SK-N-SH treated with all-trans-retinoic acid at 6 μM for 48 hours (cell line): ENCODE measurements at regions not wholly inside any gene's neighbourhood (a gene's known extent, or its start where the extent isn't known, plus 50 kb on each side); places are given as distances from the start of the nearest gene placed in this dataset.

Experiments used
- ATAC-seq: fragments of 200-7000 bp; cut with Tn5 transposase; 3 replicates; pipeline ENCODE4 v1.9.1; 2020; ENCODE audit warnings: mild to moderate bottlenecking, moderate library complexity
- ARNTL ChIP-seq: fragments of 450-650 bp; formaldehyde crosslinking; IDR thresholded peaks from 2 replicates; pipeline ENCODE4 v1.5.0; 2020; ENCODE audit warnings: low read depth, mild to moderate bottlenecking, moderate library complexity, borderline replicate concordance
- BACH2 ChIP-seq: fragments of 250-450 bp; sonication (Bioruptor Pico); IDR thresholded peaks from 2 replicates; pipeline ENCODE4 v1.9.0; 2021; ENCODE audit warnings: mild to moderate bottlenecking, borderline replicate concordance
- CSDC2 ChIP-seq: fragments of 250-450 bp; sonication (Bioruptor Pico); IDR thresholded peaks from 2 replicates; pipeline ENCODE4 v1.5.0; 2020; ENCODE audit warnings: mild to moderate bottlenecking, moderate library complexity
- ESRRG ChIP-seq: fragments of 250-450 bp; sonication (Bioruptor Pico); IDR thresholded peaks from 2 replicates; pipeline ENCODE4 v1.6.1; 2021; ENCODE audit warnings: mild to moderate bottlenecking
- ISL1 ChIP-seq: fragments of 250-450 bp; sonication (Bioruptor Pico); IDR thresholded peaks from 2 replicates; pipeline ENCODE4 v2.1.2; 2022; ENCODE audit warnings: mild to moderate bottlenecking, moderate library complexity
- OSR1 ChIP-seq: fragments of 250-450 bp; sonication (Bioruptor Pico); IDR thresholded peaks from 2 replicates; pipeline ENCODE4 v1.8.0; 2022; ENCODE audit warnings: moderate library complexity, mild to moderate bottlenecking, inconsistent platforms
- PPARA ChIP-seq: fragments of 250-450 bp; sonication (Bioruptor Pico); IDR thresholded peaks from 2 replicates; pipeline ENCODE4 v1.5.0; 2020; ENCODE audit warnings: mild to moderate bottlenecking, borderline replicate concordance
- RARB ChIP-seq: fragments of 250-450 bp; sonication (Bioruptor Pico); IDR thresholded peaks from 2 replicates; pipeline ENCODE4 v1.8.0; 2021; ENCODE audit warnings: mild to moderate bottlenecking, moderate library complexity
- SNAI2 ChIP-seq: fragments of 250-450 bp; sonication (Bioruptor Pico); IDR thresholded peaks from 2 replicates; pipeline ENCODE4 v1.5.0; 2020; ENCODE audit warnings: mild to moderate bottlenecking, moderate library complexity
- TCF4 ChIP-seq: fragments of 250-450 bp; sonication (Bioruptor Pico); IDR thresholded peaks from 2 replicates; pipeline ENCODE4 v1.8.0; 2021; ENCODE audit warnings: mild to moderate bottlenecking, moderate library complexity, borderline replicate concordance
- ZC3H10 ChIP-seq: fragments of 250-450 bp; sonication (Bioruptor Pico); IDR thresholded peaks from 2 replicates; pipeline ENCODE4 v1.5.1; 2021; ENCODE audit warnings: mild to moderate bottlenecking, moderate library complexity
- ZNF8 ChIP-seq: fragments of 450-650 bp; formaldehyde crosslinking; IDR thresholded peaks from 2 replicates; pipeline ENCODE4 v1.5.0; 2020; ENCODE audit warnings: mild to moderate bottlenecking, moderate library complexity
- TF ChIP-seq, protein P1 (sequence below): fragments of 250-450 bp; sonication (Bioruptor Pico); IDR thresholded peaks from 2 replicates; pipeline ENCODE4 v1.5.1; 2020; ENCODE audit warnings: low read depth, mild to moderate bottlenecking, moderate library complexity
- TF ChIP-seq, protein P2 (sequence below): fragments of 250-450 bp; sonication (Bioruptor Pico); IDR thresholded peaks from 2 replicates; pipeline ENCODE4 v1.5.0; 2020; ENCODE audit warnings: mild to moderate bottlenecking, moderate library complexity
- TF ChIP-seq, protein P3 (sequence below): fragments of 250-450 bp; sonication (Bioruptor Pico); IDR thresholded peaks from 2 replicates; pipeline ENCODE4 v1.8.0; 2021; ENCODE audit warnings: low read depth, mild to moderate bottlenecking, moderate library complexity, borderline replicate concordance
- TF ChIP-seq, protein P4 (sequence below): fragments of 250-450 bp; sonication (Bioruptor Pico); IDR thresholded peaks from 2 replicates; pipeline ENCODE4 v1.8.0; 2020; ENCODE audit warnings: mild to moderate bottlenecking, moderate library complexity, borderline replicate concordance
- TF ChIP-seq, protein P5 (sequence below): fragments of 250-450 bp; sonication (Bioruptor Pico); IDR thresholded peaks from 2 replicates; pipeline ENCODE4 v1.5.1; 2021; ENCODE audit warnings: mild to moderate bottlenecking, moderate library complexity

DNA sequence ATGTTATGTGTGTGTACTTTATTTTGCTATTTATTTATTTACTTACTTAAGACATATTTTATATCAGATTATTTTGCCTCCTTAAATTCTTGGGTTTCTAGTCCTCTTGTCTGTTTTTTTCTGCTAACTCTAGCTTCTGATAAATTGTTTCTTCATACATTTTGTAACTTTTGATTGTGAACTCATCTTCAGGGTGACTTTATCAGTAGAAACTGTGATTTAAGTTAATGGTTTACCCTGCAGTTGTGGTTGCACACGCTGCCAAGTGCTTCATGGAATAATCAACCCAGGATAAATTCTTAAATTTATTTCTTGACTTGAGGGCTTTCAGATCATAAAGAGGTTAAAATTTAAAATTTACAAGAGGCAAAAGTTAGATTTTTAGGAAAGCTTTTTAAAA, 173.3 kb downstream of the CENPW start (continued):
- TF ChIP-seq, protein P1, sequence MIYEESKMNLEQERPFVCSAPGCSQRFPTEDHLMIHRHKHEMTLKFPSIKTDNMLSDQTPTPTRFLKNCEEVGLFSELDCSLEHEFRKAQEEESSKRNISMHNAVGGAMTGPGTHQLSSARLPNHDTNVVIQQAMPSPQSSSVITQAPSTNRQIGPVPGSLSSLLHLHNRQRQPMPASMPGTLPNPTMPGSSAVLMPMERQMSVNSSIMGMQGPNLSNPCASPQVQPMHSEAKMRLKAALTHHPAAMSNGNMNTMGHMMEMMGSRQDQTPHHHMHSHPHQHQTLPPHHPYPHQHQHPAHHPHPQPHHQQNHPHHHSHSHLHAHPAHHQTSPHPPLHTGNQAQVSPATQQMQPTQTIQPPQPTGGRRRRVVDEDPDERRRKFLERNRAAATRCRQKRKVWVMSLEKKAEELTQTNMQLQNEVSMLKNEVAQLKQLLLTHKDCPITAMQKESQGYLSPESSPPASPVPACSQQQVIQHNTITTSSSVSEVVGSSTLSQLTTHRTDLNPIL (CRISPR knock-in tag): no peak
- TF ChIP-seq PPARA (no peak), ZC3H10 (CRISPR knock-in tag) (no peak), ARNTL (CRISPR knock-in tag) (no peak), ESRRG (no peak)

DNA sequence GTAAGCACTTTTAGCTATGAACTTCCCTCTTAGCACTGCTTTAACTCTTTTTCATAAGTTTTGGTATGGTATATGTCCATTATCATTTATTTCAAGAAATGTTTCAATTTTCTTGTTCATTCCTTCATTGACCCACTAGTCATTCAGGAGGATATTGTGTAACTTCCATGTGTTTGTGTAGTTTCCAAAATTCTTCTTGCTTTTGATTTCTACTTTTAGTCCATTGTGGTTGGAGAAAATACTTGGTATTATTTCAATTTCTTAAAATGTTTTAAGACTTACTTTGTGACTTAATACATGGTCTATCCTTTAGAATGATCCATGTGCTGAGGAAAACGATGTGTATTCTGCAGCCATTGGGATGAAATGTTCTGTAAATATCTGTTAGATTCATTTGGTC, 176.5 kb downstream of the CENPW start:
- TF ChIP-seq, protein P2, sequence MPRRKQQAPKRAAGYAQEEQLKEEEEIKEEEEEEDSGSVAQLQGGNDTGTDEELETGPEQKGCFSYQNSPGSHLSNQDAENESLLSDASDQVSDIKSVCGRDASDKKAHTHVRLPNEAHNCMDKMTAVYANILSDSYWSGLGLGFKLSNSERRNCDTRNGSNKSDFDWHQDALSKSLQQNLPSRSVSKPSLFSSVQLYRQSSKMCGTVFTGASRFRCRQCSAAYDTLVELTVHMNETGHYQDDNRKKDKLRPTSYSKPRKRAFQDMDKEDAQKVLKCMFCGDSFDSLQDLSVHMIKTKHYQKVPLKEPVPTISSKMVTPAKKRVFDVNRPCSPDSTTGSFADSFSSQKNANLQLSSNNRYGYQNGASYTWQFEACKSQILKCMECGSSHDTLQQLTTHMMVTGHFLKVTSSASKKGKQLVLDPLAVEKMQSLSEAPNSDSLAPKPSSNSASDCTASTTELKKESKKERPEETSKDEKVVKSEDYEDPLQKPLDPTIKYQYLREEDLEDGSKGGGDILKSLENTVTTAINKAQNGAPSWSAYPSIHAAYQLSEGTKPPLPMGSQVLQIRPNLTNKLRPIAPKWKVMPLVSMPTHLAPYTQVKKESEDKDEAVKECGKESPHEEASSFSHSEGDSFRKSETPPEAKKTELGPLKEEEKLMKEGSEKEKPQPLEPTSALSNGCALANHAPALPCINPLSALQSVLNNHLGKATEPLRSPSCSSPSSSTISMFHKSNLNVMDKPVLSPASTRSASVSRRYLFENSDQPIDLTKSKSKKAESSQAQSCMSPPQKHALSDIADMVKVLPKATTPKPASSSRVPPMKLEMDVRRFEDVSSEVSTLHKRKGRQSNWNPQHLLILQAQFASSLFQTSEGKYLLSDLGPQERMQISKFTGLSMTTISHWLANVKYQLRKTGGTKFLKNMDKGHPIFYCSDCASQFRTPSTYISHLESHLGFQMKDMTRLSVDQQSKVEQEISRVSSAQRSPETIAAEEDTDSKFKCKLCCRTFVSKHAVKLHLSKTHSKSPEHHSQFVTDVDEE (CRISPR knock-in tag): no peak
- TF ChIP-seq, protein P3, sequence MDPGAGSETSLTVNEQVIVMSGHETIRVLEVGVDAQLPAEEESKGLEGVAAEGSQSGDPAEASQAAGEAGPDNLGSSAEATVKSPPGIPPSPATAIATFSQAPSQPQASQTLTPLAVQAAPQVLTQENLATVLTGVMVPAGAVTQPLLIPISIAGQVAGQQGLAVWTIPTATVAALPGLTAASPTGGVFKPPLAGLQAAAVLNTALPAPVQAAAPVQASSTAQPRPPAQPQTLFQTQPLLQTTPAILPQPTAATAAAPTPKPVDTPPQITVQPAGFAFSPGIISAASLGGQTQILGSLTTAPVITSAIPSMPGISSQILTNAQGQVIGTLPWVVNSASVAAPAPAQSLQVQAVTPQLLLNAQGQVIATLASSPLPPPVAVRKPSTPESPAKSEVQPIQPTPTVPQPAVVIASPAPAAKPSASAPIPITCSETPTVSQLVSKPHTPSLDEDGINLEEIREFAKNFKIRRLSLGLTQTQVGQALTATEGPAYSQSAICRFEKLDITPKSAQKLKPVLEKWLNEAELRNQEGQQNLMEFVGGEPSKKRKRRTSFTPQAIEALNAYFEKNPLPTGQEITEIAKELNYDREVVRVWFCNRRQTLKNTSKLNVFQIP (CRISPR knock-in tag): no peak
- TF ChIP-seq TCF4 (CRISPR knock-in tag) (no peak), ESRRG (no peak), OSR1 (CRISPR knock-in tag) (no peak)
- TF ChIP-seq, all 23 proteins: peak for 0
- ATAC-seq: no peak

DNA sequence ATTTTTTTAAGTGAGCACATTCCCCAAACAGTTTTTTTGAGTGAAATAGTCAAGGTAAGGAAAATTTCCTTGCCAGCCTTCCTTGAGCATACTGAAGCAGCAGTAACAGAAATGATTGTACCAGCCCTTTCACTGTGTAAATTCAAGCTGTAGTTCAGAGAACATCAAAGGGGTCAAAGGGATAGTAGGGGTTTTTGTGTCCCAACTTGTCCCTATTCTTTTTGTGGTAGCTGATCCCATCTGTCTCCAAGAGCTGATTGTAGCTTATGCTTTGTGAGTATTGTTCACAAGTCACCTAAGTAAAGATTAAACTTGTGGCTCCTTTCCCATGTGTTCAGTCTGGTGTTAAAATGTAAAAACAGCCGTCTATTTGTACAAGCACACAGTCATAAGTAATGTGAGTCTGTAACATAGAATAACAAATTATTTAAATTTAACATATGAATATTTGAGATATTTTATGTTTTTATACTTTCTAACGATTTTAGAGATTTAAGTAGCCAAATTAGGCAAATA, 185.0 kb downstream of the CENPW start:
- TF ChIP-seq, protein P2 (CRISPR knock-in tag): no peak
- TF ChIP-seq RARB (CRISPR knock-in tag) (no peak), SNAI2 (CRISPR knock-in tag) (no peak), BACH2 (CRISPR knock-in tag) (no peak), CSDC2 (CRISPR knock-in tag) (no peak), ARNTL (CRISPR knock-in tag) (no peak), ZNF8 (CRISPR knock-in tag) (no peak), ISL1 (no peak)
- TF ChIP-seq, protein P3 (CRISPR knock-in tag): no peak
- TF ChIP-seq, protein P4, sequence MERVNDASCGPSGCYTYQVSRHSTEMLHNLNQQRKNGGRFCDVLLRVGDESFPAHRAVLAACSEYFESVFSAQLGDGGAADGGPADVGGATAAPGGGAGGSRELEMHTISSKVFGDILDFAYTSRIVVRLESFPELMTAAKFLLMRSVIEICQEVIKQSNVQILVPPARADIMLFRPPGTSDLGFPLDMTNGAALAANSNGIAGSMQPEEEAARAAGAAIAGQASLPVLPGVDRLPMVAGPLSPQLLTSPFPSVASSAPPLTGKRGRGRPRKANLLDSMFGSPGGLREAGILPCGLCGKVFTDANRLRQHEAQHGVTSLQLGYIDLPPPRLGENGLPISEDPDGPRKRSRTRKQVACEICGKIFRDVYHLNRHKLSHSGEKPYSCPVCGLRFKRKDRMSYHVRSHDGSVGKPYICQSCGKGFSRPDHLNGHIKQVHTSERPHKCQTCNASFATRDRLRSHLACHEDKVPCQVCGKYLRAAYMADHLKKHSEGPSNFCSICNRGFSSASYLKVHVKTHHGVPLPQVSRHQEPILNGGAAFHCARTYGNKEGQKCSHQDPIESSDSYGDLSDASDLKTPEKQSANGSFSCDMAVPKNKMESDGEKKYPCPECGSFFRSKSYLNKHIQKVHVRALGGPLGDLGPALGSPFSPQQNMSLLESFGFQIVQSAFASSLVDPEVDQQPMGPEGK (CRISPR knock-in tag): no peak
- TF ChIP-seq, protein P5, sequence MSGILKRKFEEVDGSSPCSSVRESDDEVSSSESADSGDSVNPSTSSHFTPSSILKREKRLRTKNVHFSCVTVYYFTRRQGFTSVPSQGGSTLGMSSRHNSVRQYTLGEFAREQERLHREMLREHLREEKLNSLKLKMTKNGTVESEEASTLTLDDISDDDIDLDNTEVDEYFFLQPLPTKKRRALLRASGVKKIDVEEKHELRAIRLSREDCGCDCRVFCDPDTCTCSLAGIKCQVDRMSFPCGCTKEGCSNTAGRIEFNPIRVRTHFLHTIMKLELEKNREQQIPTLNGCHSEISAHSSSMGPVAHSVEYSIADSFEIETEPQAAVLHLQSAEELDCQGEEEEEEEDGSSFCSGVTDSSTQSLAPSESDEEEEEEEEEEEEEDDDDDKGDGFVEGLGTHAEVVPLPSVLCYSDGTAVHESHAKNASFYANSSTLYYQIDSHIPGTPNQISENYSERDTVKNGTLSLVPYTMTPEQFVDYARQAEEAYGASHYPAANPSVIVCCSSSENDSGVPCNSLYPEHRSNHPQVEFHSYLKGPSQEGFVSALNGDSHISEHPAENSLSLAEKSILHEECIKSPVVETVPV (CRISPR knock-in tag): no peak
- ATAC-seq: no peak
